Activated CD8-positive, alpha-beta T cell treated with anti-CD3 and anti-CD28 coated beads for 36 hours (primary cell): ENCODE measurements at regions not wholly inside any gene's neighbourhood (a gene's known extent, or its start where the extent isn't known, plus 50 kb on each side); places are given as distances from the start of the nearest gene placed in this dataset.
"Not testable (repeated sequence)": the region's sequence is repeated elsewhere in the genome, so short reads cannot be mapped to it uniquely, and the experiment has no call there.

Experiments used
- ATAC-seq: fragments of 200-7000 bp; cut with Tn5 transposase; one replicate; pipeline ENCODE4 v1.10.0; 2021; ENCODE audit warnings: mild to moderate bottlenecking, moderate library complexity
- CTCF ChIA-PET: fragments of 350-600 bp; sonication (Branson Sonifier 250); formaldehyde crosslinking; loops from one replicate; lab custom pipeline; 2021; ENCODE audit warnings: antibody characterized with exemption; lab: Charles Lee
- POLR2A ChIA-PET: fragments of 350-600 bp; sonication (Branson Sonifier 250); formaldehyde crosslinking; loops from one replicate; lab custom pipeline; 2021; ENCODE audit warnings: antibody characterized with exemption; lab: Charles Lee
- DNase-seq: peaks from one replicate; pipeline ENCODE4 v3.0.0-alpha.2; 2020
- H3K27ac Mint-ChIP-seq: one replicate; pipeline ENCODE4 v1.8.0; 2021; ENCODE audit warnings: mild to moderate bottlenecking, mixed read lengths
- H3K27me3 Mint-ChIP-seq: one replicate; pipeline ENCODE4 v1.8.0; 2021; ENCODE audit warnings: mixed read lengths
- H3K36me3 Mint-ChIP-seq: one replicate; pipeline ENCODE4 v1.8.0; 2021; ENCODE audit warnings: low read depth, mixed read lengths
- H3K4me1 Mint-ChIP-seq: one replicate; pipeline ENCODE4 v1.8.0; 2021; ENCODE audit warnings: low read depth, mixed read lengths
- H3K4me3 Mint-ChIP-seq: one replicate; pipeline ENCODE4 v1.8.0; 2021; ENCODE audit warnings: mild to moderate bottlenecking, moderate library complexity, mixed read lengths
- H3K9me3 Mint-ChIP-seq: one replicate; pipeline ENCODE4 v1.8.0; 2021; ENCODE audit warnings: mixed read lengths
- CTCF ChIP-seq: fragments of 200-600 bp; IDR thresholded peaks from one replicate; pipeline ENCODE4 v1.8.0; 2022; ENCODE audit warnings: antibody characterized with exemption, mild to moderate bottlenecking
- intact Hi-C: fragments of 100-400 bp; cut with micrococcal nuclease; formaldehyde crosslinking; loops from one replicate; pipeline ENCODE4 v1.10.0; 2022

DNA sequence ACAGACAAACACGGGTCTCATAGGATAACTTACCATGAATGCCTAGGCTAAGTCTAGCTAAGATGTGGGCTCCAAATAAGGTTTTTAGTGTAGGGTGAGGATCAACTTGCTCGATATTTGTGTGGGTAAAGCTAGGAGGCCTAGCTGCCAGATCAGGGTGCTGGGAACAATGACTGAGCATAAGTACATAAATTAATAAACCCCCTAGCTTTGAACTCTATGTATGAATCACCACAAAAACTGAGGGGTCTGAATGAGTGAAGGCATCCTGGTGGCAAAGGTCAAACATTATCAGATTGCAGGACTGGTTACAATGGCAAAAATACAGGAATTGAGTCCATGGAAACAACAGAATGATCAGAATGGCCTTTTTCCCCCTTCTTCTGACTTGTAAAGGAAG lies 241.8 kb downstream of the LIPI start:
- CTCF ChIA-PET, DNase-seq, H3K36me3 Mint-ChIP-seq, H3K4me3 Mint-ChIP-seq, H3K4me1 Mint-ChIP-seq, intact Hi-C loops, H3K27me3 Mint-ChIP-seq, H3K27ac Mint-ChIP-seq, ATAC-seq, H3K9me3 Mint-ChIP-seq, POLR2A ChIA-PET: not testable (repeated sequence)

DNA sequence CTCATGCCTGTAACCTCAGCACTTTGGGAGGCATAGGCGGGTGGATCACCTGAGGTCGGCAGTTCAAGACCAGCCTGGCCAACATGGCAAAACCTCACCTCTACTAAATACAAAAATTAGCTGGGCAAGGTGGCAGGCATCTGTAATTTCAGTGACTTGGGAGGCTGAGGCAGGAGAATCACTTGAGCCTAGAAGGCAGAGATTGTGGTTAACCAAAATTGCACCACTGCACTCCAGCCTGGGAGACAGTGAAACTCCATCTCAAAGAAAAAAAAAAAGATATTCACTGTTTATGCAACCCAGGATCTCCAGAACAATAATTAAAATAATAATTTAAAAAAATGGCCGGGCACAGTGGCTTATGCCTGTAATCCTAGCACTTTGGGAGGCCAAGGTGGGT lies 247.5 kb downstream of the LIPI start:
- H3K4me3 Mint-ChIP-seq, DNase-seq, ATAC-seq, CTCF ChIA-PET, H3K27me3 Mint-ChIP-seq, H3K9me3 Mint-ChIP-seq, H3K4me1 Mint-ChIP-seq, intact Hi-C loops, POLR2A ChIA-PET, H3K36me3 Mint-ChIP-seq, H3K27ac Mint-ChIP-seq: not testable (repeated sequence)

GRCh38 chr21:13937236-13937635 lies 273.5 kb downstream of the LIPI start:
- Mint-ChIP-seq H3K4me1 (no peaks in the 10 kb centered on the region), H3K4me3 (no peak overlapping the region), H3K36me3 (peaks cover 5% of the 10 kb centered on the region), H3K27me3 (no peaks in the 10 kb centered on the region), H3K9me3 (peaks cover 2% of the 10 kb centered on the region), H3K27ac (no peak overlapping the region)
- no peak for DNase-seq
- POLR2A ChIA-PET = no interaction called here
- CTCF ChIA-PET = no interaction called here
- ATAC-seq = no peak
- no peak for TF ChIP-seq CTCF
- intact Hi-C loops = no loop called here

DNA sequence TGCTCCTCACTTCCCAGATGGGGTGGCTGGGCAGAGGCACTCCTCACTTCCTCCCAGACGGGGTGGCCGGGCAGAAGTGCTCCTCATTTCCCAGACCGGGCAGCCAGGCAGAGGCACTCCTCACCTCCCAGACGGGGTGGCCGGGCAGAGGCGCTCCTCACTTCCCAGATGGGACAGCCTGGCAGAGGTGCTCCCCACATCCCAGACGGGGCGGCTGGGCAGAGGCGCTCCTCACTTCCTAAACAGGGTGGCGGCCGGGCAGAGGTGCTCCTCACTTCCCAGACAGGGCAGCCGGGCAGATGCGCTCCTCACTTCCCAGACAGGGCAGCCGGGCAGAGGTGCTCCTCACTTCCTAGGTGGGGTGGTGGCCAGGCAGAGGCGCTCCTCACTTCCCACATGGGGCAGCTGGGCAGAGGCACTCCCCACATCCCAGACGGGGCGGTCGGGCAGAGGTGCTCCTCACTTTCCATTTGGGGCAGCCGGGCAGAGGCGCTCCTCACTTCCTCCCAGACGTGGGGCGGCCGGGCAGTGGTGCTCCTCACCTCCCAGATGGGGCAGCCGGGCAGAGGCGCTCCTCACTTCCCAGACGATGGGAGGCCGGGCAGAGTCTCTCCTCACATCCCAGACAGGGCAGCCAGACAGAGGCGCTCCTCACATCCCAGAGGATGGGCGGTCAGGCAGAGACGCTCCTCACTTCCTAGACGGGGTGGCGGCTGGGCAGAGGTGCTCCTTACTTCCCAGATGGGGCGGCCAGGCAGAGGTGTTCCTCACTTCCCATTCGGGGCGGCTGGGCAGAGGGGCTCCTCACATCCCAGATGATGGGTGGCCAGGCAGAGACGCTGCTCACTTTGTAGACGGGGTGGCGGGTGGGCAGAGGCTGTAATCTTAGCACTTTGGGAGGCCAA lies 274.5 kb downstream of the LIPI start:
- H3K36me3 Mint-ChIP-seq, H3K9me3 Mint-ChIP-seq, ATAC-seq, CTCF ChIA-PET, H3K27ac Mint-ChIP-seq, DNase-seq, H3K27me3 Mint-ChIP-seq, POLR2A ChIA-PET, H3K4me3 Mint-ChIP-seq, H3K4me1 Mint-ChIP-seq, intact Hi-C loops: not testable (repeated sequence)

- DNase-seq, H3K9me3 Mint-ChIP-seq, H3K36me3 Mint-ChIP-seq, CTCF ChIA-PET, H3K27ac Mint-ChIP-seq, intact Hi-C loops, H3K4me3 Mint-ChIP-seq, ATAC-seq, POLR2A ChIA-PET, H3K4me1 Mint-ChIP-seq, H3K27me3 Mint-ChIP-seq: not testable (repeated sequence)
These were observed 275.2 kb downstream of the LIPI start for GRCh38 chr21:13935396-13936032.

DNA sequence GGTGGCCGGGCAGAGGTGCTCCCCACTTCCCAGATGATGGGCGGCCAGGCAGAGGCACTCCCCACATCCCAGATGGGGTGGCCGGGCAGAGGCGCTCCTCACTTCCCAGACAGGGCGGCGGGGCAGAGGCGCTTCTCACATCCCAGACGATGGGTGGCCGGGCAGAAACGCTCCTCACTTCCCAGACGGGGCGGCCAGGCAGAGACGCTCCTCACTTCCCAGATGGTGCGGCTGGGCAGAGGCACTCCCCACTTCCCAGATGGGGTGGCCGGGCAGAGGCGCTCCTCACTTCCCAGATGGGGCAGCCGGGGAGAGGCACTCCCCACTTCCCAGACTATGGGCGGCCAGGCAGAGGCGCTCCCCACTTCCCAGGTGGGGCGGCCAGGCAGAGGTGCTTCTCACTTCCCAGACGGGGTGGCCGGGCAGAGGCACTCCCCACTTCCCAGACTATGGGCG lies 275.8 kb downstream of the LIPI start:
- H3K27ac Mint-ChIP-seq, CTCF ChIA-PET, H3K4me3 Mint-ChIP-seq, POLR2A ChIA-PET, DNase-seq, H3K27me3 Mint-ChIP-seq, H3K36me3 Mint-ChIP-seq, intact Hi-C loops, H3K4me1 Mint-ChIP-seq, ATAC-seq, H3K9me3 Mint-ChIP-seq: not testable (repeated sequence)

DNA sequence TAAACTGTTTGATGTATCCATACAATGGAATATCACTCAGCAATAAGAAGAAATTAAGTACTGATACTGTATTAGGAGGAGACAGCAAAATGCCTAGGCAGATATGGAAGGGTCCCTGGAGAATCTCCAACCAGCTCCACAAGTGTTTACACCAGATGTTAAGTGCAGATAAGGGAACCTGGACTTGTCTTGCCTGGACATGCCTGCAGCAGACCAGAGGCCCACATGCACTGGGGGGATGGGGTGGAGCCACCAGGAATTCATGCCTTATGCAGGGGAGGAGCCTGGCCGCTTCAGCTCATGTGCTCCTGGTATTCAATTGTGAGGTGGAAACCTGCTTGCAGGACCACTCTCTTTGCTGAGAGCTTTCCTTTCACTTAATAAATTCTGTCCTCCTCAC lies 287.6 kb downstream of the LIPI start:
- H3K9me3 Mint-ChIP-seq, H3K27ac Mint-ChIP-seq, POLR2A ChIA-PET, H3K4me3 Mint-ChIP-seq, intact Hi-C loops, ATAC-seq, H3K36me3 Mint-ChIP-seq, H3K4me1 Mint-ChIP-seq, H3K27me3 Mint-ChIP-seq, CTCF ChIA-PET, DNase-seq: not testable (repeated sequence)

- POLR2A ChIA-PET, H3K4me1 Mint-ChIP-seq, intact Hi-C loops, H3K36me3 Mint-ChIP-seq, H3K27ac Mint-ChIP-seq, ATAC-seq, H3K27me3 Mint-ChIP-seq, CTCF ChIA-PET, H3K4me3 Mint-ChIP-seq, H3K9me3 Mint-ChIP-seq, DNase-seq: not testable (repeated sequence)
These were observed 289.3 kb downstream of the LIPI start for GRCh38 chr21:13921455-13921854.

GRCh38 chr21:13907385-13907784 lies 297.8 kb downstream of the POTED start:
- intact Hi-C loops, CTCF ChIA-PET, H3K27ac Mint-ChIP-seq, H3K36me3 Mint-ChIP-seq, H3K27me3 Mint-ChIP-seq, ATAC-seq, H3K9me3 Mint-ChIP-seq, POLR2A ChIA-PET, H3K4me1 Mint-ChIP-seq, H3K4me3 Mint-ChIP-seq, DNase-seq: not testable (repeated sequence)

- H3K27me3 Mint-ChIP-seq, intact Hi-C loops, POLR2A ChIA-PET: not testable (repeated sequence)
These were observed 287.1 kb downstream of the POTED start for GRCh38 chr21:13896596-13897247.

More at GRCh38 chr21:13896596-13897247, 287.1 kb downstream of the POTED start:
- H3K9me3 Mint-ChIP-seq, CTCF ChIA-PET, DNase-seq, H3K27ac Mint-ChIP-seq, H3K4me3 Mint-ChIP-seq, ATAC-seq, H3K4me1 Mint-ChIP-seq, H3K36me3 Mint-ChIP-seq: not testable (repeated sequence)
